Lung (tissue), 11 donors: ENCODE measurements at regions not wholly inside any gene's neighbourhood (a gene's known extent, or its start where the extent isn't known, plus 50 kb on each side); places are given as distances from the start of the nearest gene placed in this dataset.

Experiments
- ATAC-seq: fragments of 200-7000 bp; cut with Tn5 transposase; one replicate; pipeline ENCODE4 v1.9.1; 2020; ENCODE audit warnings: moderate number of reproducible peaks; ENCODE audit not compliant: insufficient read depth, low FRiP score
- DNase-seq, 3 donors: peaks; one replicate each; pipeline ENCODE4 v3.0.0-alpha.2; 2013 to 2017
- H3K27ac ChIP-seq, 2 donors: one replicate each; pipeline ENCODE4 v1.5.1; 2013; ENCODE audit warnings: mild to moderate bottlenecking in 2 of 2, moderate library complexity in 2 of 2, control low read depth in 1 of 2, inconsistent platforms in 1 of 2, low read depth in 1 of 2, low read length in 1 of 2
- H3K27me3 ChIP-seq, 3 donors: one replicate each; pipeline ENCODE4 v1.5.1; 2013; ENCODE audit warnings: low read length in 2 of 3; ENCODE audit not compliant: control insufficient read depth in 3 of 3, insufficient read depth in 3 of 3
- H3K36me3 ChIP-seq, 4 donors: one replicate each; pipeline ENCODE4 v1.5.1; 2013; ENCODE audit warnings: low read length in 4 of 4, mild to moderate bottlenecking in 1 of 4, moderate library complexity in 1 of 4; ENCODE audit not compliant: control insufficient read depth in 4 of 4, insufficient read depth in 4 of 4
- H3K4me1 ChIP-seq, 5 donors: one replicate each; pipeline ENCODE4 v1.5.1; 2013; ENCODE audit warnings: low read length in 5 of 5, mild to moderate bottlenecking in 2 of 5, moderate library complexity in 1 of 5; ENCODE audit not compliant: control insufficient read depth in 5 of 5, insufficient read depth in 5 of 5
- H3K4me3 ChIP-seq: one replicate; pipeline ENCODE4 v1.5.1; 2013; ENCODE audit warnings: mild to moderate bottlenecking, control low read depth, moderate library complexity
- H3K9ac ChIP-seq, 2 donors: one replicate each; pipeline ENCODE4 v1.5.1; 2013; ENCODE audit warnings: low read length in 2 of 2, control low read depth in 1 of 2; ENCODE audit not compliant: insufficient read depth in 1 of 2
- H3K9me3 ChIP-seq, 4 donors: one replicate each; pipeline ENCODE4 v1.5.1; 2013; ENCODE audit warnings: low read length in 3 of 4, mild to moderate bottlenecking in 1 of 4, moderate library complexity in 1 of 4; ENCODE audit not compliant: control insufficient read depth in 4 of 4, insufficient read depth in 3 of 4
- WGBS, 2 donors: extraction: QIAGEN DNeasy Blood & Tissue Kit; methylation state at CpG; one replicate each; pipeline ENCODE4 v1.1.7; 2013; 5-methylcytosine and 5-hydroxymethylcytosine counted together
- TF ChIP-seq, protein P1 (sequence below): IDR thresholded peaks from 2 replicates; pipeline ENCODE4 v1.5.1; 2012; ENCODE audit warnings: mild to moderate bottlenecking; ENCODE audit errors: control extremely low read depth, extremely low read depth
- donor health status: control.
- donor health status: control.
- donor health status: Bipolar disorder and iron deficiency.
- donor health status: healthy.
- donor health status: DM: yes; HTN: yes; CAD: no.

- WGBS, 2 donors, result 79 to 89% methylated on average over 4 of the region's 4 CpGs
- peaks cover 0 to 4% (median 1%) of the 10 kb centered on the region in 4 donors for H3K9me3 ChIP-seq
- TF ChIP-seq, protein P1, sequence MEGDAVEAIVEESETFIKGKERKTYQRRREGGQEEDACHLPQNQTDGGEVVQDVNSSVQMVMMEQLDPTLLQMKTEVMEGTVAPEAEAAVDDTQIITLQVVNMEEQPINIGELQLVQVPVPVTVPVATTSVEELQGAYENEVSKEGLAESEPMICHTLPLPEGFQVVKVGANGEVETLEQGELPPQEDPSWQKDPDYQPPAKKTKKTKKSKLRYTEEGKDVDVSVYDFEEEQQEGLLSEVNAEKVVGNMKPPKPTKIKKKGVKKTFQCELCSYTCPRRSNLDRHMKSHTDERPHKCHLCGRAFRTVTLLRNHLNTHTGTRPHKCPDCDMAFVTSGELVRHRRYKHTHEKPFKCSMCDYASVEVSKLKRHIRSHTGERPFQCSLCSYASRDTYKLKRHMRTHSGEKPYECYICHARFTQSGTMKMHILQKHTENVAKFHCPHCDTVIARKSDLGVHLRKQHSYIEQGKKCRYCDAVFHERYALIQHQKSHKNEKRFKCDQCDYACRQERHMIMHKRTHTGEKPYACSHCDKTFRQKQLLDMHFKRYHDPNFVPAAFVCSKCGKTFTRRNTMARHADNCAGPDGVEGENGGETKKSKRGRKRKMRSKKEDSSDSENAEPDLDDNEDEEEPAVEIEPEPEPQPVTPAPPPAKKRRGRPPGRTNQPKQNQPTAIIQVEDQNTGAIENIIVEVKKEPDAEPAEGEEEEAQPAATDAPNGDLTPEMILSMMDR, result no peak
- H3K27me3 ChIP-seq, result no peaks in the 10 kb centered on the region
- ATAC-seq, result no peak
- no peaks in the 10 kb centered on the region for H3K36me3 ChIP-seq
- H3K9ac ChIP-seq, result no peak overlapping the region
- H3K4me3 ChIP-seq, result no peak overlapping the region
- no peak for DNase-seq
- no peaks in the 10 kb centered on the region for H3K4me1 ChIP-seq
- H3K27ac ChIP-seq, result no peak overlapping the region
Observed at GRCh38 chr16:26360867-26361266, 669.1 kb downstream of the HS3ST4 start.

DNA sequence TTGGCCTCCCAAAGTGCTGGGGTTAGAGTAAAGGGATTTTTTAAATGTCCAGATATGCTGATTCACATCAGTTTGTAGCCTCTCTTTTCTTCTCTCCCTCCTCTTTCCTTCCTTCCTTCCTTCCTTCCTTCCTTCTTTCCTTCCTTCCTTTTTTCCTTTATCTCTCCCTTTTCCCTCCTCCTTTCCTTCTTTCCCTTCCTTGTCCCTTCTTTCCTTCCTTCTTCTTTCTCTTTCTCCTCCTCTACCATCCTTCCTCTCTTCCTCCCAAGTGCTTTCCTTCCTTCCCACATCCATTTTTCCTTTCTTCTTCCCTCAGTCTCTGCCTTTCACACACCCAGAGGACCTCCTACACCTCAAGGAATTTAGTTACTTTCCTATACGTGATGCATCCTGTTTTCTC lies 671.8 kb downstream of the HS3ST4 start:
- ATAC-seq, result no peak
- Histone ChIP-seq H3K9me3 (no peaks in the 10 kb centered on the region), H3K4me3 (no peak overlapping the region), H3K27me3 (no peaks in the 10 kb centered on the region), H3K9ac (no peak overlapping the region), H3K27ac (no peak overlapping the region), H3K36me3 (no peaks in the 10 kb centered on the region), H3K4me1 (no peaks in the 10 kb centered on the region)
- TF ChIP-seq, protein P1, result no peak
- no peak for DNase-seq
- 40 to 69% methylated on average over 1 of the region's 1 CpG for WGBS, 2 donors

- WGBS, 2 donors, result 45 to 59% methylated on average over 8 of the region's 8 CpGs
- TF ChIP-seq, protein P1, result no peak
- Histone ChIP-seq H3K4me3 (no peak overlapping the region), H3K4me1 (no peaks in the 10 kb centered on the region), H3K36me3 (no peaks in the 10 kb centered on the region), H3K9ac (no peak overlapping the region), H3K27me3 (no peaks in the 10 kb centered on the region), H3K9me3 (no peaks in the 10 kb centered on the region), H3K27ac (no peak overlapping the region)
- DNase-seq (no peak), ATAC-seq (no peak)
Observed at GRCh38 chr16:26365161-26365940, 673.6 kb downstream of the HS3ST4 start.
